Right lobe of liver (tissue), 6 donors: ENCODE measurements at regions not wholly inside any gene's neighbourhood (a gene's known extent, or its start where the extent isn't known, plus 50 kb on each side); places are given as distances from the start of the nearest gene placed in this dataset.
"Not testable (repeated sequence)": the region's sequence is repeated elsewhere in the genome, so short reads cannot be mapped to it uniquely, and the experiment has no call there.

Experiments
- ATAC-seq, 4 donors: fragments of 200-7000 bp; cut with Tn5 transposase; one replicate each; pipeline ENCODE4 v1.9.1; 2020; ENCODE audit warnings: mild to moderate bottlenecking in 4 of 4, moderate library complexity in 4 of 4
- DNase-seq, 3 donors: peaks; one replicate each; pipeline ENCODE4 v3.0.0-alpha.2; 2020
- H3K27ac ChIP-seq, 3 donors: fragments of 200-600 bp; one replicate each; pipeline ENCODE4 v1.8.0; 2022
- H3K27me3 ChIP-seq, 2 donors: fragments of 200-600 bp; one replicate each; pipeline ENCODE4 v1.8.0; 2022
- H3K36me3 ChIP-seq, 4 donors: fragments of 200-600 bp; sonication (generic) in 1 of 4; one replicate each; pipeline versions ENCODE4 v1.5.1 to v1.8.0; 2017 to 2022; ENCODE audit warnings: control low read depth in 1 of 4
- H3K4me1 ChIP-seq, 4 donors: fragments of 200-600 bp; sonication (generic) in 1 of 4; one replicate each; pipeline versions ENCODE4 v1.5.1 to v1.8.0; 2017 to 2022; ENCODE audit warnings: control low read depth in 1 of 4
- H3K4me3 ChIP-seq, 3 donors: fragments of 200-600 bp; one replicate each; pipeline ENCODE4 v1.8.0; 2022
- H3K9me3 ChIP-seq, 4 donors: fragments of 200-600 bp; sonication (generic) in 1 of 4; one replicate each; pipeline versions ENCODE4 v1.5.1 to v1.8.0; 2017 to 2022; ENCODE audit warnings: control low read depth in 1 of 4
- POLR2A ChIP-seq: fragments of 450-650 bp; IDR thresholded peaks from one replicate; pipeline ENCODE4 v1.6.1; 2017; ENCODE audit warnings: antibody characterized with exemption, mild to moderate bottlenecking
- WGBS: methylation state at CpG from one replicate; pipeline ENCODE4 v1.1.6; 2018; ENCODE audit warnings: low coverage, low lambda C conversion rate; ENCODE audit not compliant: insufficient coverage; ENCODE audit errors: missing lambda C conversion rate; 5-methylcytosine and 5-hydroxymethylcytosine counted together
- intact Hi-C, 2 donors: fragments of 100-400 bp; cut with DNase I; formaldehyde crosslinking; loops; one replicate each; pipeline versions ENCODE4 v1.11.2 to v1.14.1; 2022
- TF ChIP-seq, protein P1 (sequence below), 4 donors: fragments of 200-600 bp in 3 of 4; fragments of 450-650 bp in 1 of 4; IDR thresholded peaks; one replicate each; pipeline versions ENCODE4 v1.5.1 to v1.8.0; 2016 to 2022; ENCODE audit warnings: antibody characterized with exemption in 4 of 4, mild to moderate bottlenecking in 2 of 4
- donor health status: DM: no; HTN: yes; CAD: no.
- donor health status: DM: no; HTN: no; CAD: no.
- donor health status: DM: no; HTN: no; CAD: no.
- donor health status: DM: no; HTN: yes; CAD: no.
- donor health status: DM: no; HTN: yes; CAD: no.

GRCh38 chr11:80281194-80281593 lies 840.4 kb upstream of the TENM4 start:
- ATAC-seq: no peak
- H3K4me1 ChIP-seq: no peaks in the 10 kb centered on the region
- TF ChIP-seq, protein P1, sequence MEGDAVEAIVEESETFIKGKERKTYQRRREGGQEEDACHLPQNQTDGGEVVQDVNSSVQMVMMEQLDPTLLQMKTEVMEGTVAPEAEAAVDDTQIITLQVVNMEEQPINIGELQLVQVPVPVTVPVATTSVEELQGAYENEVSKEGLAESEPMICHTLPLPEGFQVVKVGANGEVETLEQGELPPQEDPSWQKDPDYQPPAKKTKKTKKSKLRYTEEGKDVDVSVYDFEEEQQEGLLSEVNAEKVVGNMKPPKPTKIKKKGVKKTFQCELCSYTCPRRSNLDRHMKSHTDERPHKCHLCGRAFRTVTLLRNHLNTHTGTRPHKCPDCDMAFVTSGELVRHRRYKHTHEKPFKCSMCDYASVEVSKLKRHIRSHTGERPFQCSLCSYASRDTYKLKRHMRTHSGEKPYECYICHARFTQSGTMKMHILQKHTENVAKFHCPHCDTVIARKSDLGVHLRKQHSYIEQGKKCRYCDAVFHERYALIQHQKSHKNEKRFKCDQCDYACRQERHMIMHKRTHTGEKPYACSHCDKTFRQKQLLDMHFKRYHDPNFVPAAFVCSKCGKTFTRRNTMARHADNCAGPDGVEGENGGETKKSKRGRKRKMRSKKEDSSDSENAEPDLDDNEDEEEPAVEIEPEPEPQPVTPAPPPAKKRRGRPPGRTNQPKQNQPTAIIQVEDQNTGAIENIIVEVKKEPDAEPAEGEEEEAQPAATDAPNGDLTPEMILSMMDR (IDR thresholded peaks at IDR 0.05): no peak
- TF ChIP-seq POLR2A: no peak
- WGBS: 33% methylated on average over 1 of the region's 1 CpG
- intact Hi-C loops: no loop called here
- no peak overlapping the region for H3K27ac ChIP-seq
- no peaks in the 10 kb centered on the region for H3K36me3 ChIP-seq
- no peaks in the 10 kb centered on the region for H3K27me3 ChIP-seq
- H3K4me3 ChIP-seq: no peak overlapping the region
- no peaks in the 10 kb centered on the region for H3K9me3 ChIP-seq
- DNase-seq: no peak

DNA sequence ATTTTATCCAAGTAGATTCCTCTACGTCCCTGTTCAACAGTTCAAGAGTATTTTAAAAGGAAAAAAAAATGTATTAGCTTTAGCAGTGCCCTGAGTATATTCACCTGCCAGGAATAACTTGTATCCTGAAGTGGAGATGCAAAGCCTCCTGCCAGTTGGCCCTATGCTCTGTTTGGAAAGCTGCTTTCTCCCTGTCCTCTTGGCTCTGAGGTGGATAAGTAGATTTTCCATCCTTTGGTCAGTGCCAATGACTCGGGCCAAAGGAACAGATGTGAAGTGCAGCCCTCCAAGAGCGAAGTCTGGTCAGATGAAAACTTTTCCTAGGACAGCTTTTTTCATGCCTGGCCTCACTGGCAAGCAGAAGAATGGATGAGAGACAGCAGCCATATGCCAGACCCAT lies 839.9 kb upstream of the TENM4 start:
- no peak for DNase-seq
- intact Hi-C loops: no loop called here

DNA sequence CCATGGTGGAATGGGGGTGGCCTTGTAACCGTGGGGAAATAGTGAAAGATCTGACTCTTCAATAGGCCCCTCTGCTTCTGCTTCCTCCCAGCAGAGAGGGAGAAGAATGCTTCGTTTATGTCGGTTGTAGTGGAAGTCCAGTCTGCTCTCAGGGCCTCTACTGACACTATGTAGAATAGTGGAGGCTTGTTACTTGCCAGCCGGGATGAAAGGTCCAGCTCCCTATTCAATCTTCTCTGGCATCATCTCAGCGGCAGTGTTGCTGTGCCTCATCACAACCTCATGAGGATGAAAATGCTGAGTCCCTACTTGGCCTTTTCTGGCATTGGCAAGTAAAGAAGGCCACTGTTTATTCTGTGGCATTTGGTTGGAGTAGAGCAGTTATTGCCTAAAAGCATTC lies 820.9 kb upstream of the TENM4 start:
- no peaks in the 10 kb centered on the region for H3K4me1 ChIP-seq
- H3K4me3 ChIP-seq: no peak overlapping the region
- no peak overlapping the region for H3K27ac ChIP-seq
- no peaks in the 10 kb centered on the region for H3K9me3 ChIP-seq
- 57% methylated on average over 3 of the region's 5 CpGs for WGBS
- no peaks in the 10 kb centered on the region for H3K36me3 ChIP-seq
- H3K27me3 ChIP-seq: no peaks in the 10 kb centered on the region
- ATAC-seq (no peak), DNase-seq (no peak)
- intact Hi-C loops: loop anchor here in 1 of 2 donors (10.0 kb wide), 1 partner anchor 63 kb away; no protein-coding TSS in a partner anchor
- no peak for TF ChIP-seq POLR2A
- TF ChIP-seq, protein P1 (IDR thresholded peaks at IDR 0.05): no peak

More for the DNA sequence above, 839.9 kb upstream of the TENM4 start:
- Histone ChIP-seq H3K27ac (no peak overlapping the region), H3K36me3 (no peaks in the 10 kb centered on the region), H3K27me3 (no peaks in the 10 kb centered on the region), H3K4me1 (no peaks in the 10 kb centered on the region), H3K9me3 (no peaks in the 10 kb centered on the region), H3K4me3 (no peak overlapping the region)
- no peak for ATAC-seq
- WGBS: 32% methylated on average over 2 of the region's 3 CpGs
- no peak for TF ChIP-seq POLR2A
- TF ChIP-seq, protein P1 (IDR thresholded peaks at IDR 0.05): no peak

GRCh38 chr11:80257319-80258015 lies 816.6 kb upstream of the TENM4 start:
- 67% methylated on average over 6 of the region's 45 CpGs for WGBS
- H3K9me3 ChIP-seq, H3K4me3 ChIP-seq, H3K27me3 ChIP-seq, H3K36me3 ChIP-seq, intact Hi-C loops, H3K4me1 ChIP-seq, ATAC-seq, H3K27ac ChIP-seq: not testable (repeated sequence)
- peak in 1 of 3 donors; percentile 41 for DNase-seq

GRCh38 chr11:80255021-80255420 lies 814.2 kb upstream of the TENM4 start:
- H3K27me3 ChIP-seq: no peaks in the 10 kb centered on the region
- no peak for DNase-seq
- intact Hi-C loops: no loop called here
- no peak for ATAC-seq
- no peak overlapping the region for H3K27ac ChIP-seq
- no peaks in the 10 kb centered on the region for H3K4me1 ChIP-seq
- H3K9me3 ChIP-seq: no peaks in the 10 kb centered on the region
- no peak for TF ChIP-seq POLR2A
- TF ChIP-seq, protein P1 (IDR thresholded peaks at IDR 0.05): no peak
- no peaks in the 10 kb centered on the region for H3K36me3 ChIP-seq
- no peak overlapping the region for H3K4me3 ChIP-seq
